ENCODE measurements at regions not wholly inside any gene's neighbourhood (a gene's known extent, or its start where the extent isn't known, plus 50 kb on each side); places are given as distances from the start of the nearest gene placed in this dataset.

- CTCF ChIA-PET: interaction anchor here (0.9 to 1.2 kb wide), 2 partner anchors 8 to 14 kb away, joined by 3 read pairs; no protein-coding TSS in a partner anchor
- no peak for DNase-seq (ENCODE audit: extremely low spot score)
These were observed 640.7 kb upstream of the PTBP2 start for GRCh38 chr1:96080925-96081324.

DNA sequence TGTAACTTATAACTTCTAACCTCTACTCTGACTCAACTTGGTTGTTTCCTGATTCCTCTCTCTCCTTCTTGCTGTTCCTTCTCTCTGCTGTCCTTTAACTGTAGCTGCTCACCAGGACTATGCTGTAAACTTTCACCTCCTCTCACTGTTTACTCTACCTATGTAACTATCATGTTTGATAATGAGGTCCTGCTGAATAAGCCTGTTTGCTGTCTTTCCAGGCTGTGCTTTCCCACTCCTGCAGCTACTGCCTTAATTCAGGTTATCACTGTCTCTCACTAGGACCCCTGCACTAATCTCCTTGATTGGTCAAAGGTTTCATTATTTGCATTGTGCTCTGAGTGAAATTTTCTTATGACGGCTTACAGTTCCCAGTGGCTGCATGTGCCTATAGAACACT is 633.9 kb upstream of the PTBP2 start:
- TF ChIP-seq, protein P1, sequence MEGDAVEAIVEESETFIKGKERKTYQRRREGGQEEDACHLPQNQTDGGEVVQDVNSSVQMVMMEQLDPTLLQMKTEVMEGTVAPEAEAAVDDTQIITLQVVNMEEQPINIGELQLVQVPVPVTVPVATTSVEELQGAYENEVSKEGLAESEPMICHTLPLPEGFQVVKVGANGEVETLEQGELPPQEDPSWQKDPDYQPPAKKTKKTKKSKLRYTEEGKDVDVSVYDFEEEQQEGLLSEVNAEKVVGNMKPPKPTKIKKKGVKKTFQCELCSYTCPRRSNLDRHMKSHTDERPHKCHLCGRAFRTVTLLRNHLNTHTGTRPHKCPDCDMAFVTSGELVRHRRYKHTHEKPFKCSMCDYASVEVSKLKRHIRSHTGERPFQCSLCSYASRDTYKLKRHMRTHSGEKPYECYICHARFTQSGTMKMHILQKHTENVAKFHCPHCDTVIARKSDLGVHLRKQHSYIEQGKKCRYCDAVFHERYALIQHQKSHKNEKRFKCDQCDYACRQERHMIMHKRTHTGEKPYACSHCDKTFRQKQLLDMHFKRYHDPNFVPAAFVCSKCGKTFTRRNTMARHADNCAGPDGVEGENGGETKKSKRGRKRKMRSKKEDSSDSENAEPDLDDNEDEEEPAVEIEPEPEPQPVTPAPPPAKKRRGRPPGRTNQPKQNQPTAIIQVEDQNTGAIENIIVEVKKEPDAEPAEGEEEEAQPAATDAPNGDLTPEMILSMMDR (IDR thresholded peaks at IDR 0.05; ENCODE audit: control extremely low read depth, extremely low read depth, low read depth, missing control alignments): no peak
- ChIA-PET CTCF (no interaction called here), POLR2A (no interaction called here)
- no peak for DNase-seq (ENCODE audit: extremely low spot score)

More at GRCh38 chr1:96080925-96081324, 640.7 kb upstream of the PTBP2 start:
- TF ChIP-seq, protein P1 (IDR thresholded peaks at IDR 0.05; ENCODE audit: control extremely low read depth, extremely low read depth, low read depth, missing control alignments): no peak
- POLR2A ChIA-PET: no interaction called here

DNA sequence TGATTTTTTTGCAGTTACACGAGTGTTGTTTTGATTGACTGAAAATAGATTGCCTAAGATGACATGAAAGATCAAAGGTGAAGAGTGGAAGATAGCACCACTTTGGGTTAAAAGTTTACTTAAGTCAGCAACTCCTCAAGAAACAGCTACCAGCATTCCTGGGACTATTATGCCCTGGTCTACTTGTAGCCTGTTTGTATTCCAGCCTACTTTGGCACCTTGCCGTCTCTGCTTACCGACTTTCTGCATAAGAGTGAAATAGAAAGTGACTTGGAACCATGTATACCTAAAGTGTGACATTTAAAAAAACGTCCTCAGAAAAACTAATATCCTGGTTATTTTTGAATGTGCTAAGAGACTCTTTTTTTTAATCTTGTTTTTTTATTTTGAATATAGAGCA is 631.5 kb upstream of the PTBP2 start:
- TF ChIP-seq, protein P1 (IDR thresholded peaks at IDR 0.05; ENCODE audit: control extremely low read depth, extremely low read depth, low read depth, missing control alignments): no peak
- ChIA-PET POLR2A (no interaction called here), CTCF (no interaction called here)
- no peak for DNase-seq (ENCODE audit: extremely low spot score)

DNA sequence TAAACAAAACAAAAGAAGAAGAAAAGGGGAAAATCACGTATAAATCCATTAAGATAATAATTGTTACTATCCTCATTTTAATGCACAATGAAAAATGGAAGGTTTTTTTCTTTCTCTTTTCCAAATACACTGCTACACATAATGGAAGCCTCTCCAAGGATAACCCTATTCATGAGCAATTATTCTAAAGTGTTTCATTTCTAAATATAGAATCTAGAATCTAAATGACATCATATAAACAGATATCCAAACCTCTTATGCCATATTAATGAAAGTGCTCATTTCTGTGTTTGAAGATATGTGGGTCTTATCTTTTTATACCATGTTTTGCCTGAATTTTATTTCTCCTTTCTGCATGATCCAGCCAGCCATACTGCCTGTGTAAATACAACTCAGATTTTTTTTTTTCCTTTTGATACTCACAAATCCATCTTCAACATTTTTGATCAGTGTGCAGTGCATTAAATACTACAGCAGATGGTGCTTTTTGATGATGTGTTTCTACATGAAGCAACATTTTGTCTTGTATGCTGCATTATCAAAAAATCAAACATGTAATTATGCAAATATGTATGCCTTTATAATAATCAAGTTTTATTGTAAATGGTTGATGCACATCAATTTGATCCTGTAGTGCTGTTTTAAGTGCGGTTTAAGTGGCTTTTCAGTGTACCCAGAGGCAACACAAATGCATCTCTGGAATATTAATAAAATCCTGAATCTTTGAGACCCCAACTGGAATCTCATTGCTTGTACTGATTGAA is 625.6 kb upstream of the PTBP2 start:
- DNase-seq (ENCODE audit: extremely low spot score): no peak
- ChIA-PET POLR2A (no interaction called here), CTCF (no interaction called here)
- TF ChIP-seq, protein P1 (IDR thresholded peaks at IDR 0.05; ENCODE audit: control extremely low read depth, extremely low read depth, low read depth, missing control alignments): no peak

- no peak for DNase-seq (ENCODE audit: extremely low spot score)
- ChIA-PET CTCF (no interaction called here), POLR2A (no interaction called here)
- TF ChIP-seq, protein P1 (IDR thresholded peaks at IDR 0.05; ENCODE audit: control extremely low read depth, extremely low read depth, low read depth, missing control alignments): no peak
These were observed 624.8 kb upstream of the PTBP2 start for GRCh38 chr1:96096613-96097321.

DNA sequence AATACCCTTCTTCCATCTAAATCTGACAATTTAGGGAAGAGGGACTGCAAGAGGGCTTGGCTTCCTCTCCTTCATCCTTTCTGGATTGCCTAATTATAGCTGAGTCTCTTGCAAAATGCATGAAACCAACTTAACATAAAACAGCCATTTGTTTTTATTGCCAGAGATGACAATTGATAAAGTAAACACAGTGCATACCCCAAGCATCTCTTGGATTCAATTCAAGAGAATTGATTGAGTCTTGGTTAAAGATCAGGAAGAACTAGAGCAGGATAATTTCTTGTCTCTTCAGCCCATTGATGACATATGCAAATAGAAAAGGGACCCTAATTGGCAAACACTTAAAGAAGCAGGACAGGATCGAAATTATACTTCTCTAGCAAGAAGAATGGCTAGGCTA is 617.1 kb upstream of the PTBP2 start:
- TF ChIP-seq, protein P1 (IDR thresholded peaks at IDR 0.05; ENCODE audit: control extremely low read depth, extremely low read depth, low read depth, missing control alignments): no peak
- ChIA-PET CTCF (no interaction called here), POLR2A (no interaction called here)
- DNase-seq (ENCODE audit: extremely low spot score): no peak

Measured in GM10248 (cell line).